SHP77 treated with DMSO at 0.1 percent for 48 hours (cell line): ENCODE measurements at regions not wholly inside any gene's neighbourhood (a gene's known extent, or its start where the extent isn't known, plus 50 kb on each side); places are given as distances from the start of the nearest gene placed in this dataset.

Experiments
- DNase-seq: peaks from one replicate; lab custom pipeline; 2025; lab: John Stamatoyannopoulos, UW

DNA sequence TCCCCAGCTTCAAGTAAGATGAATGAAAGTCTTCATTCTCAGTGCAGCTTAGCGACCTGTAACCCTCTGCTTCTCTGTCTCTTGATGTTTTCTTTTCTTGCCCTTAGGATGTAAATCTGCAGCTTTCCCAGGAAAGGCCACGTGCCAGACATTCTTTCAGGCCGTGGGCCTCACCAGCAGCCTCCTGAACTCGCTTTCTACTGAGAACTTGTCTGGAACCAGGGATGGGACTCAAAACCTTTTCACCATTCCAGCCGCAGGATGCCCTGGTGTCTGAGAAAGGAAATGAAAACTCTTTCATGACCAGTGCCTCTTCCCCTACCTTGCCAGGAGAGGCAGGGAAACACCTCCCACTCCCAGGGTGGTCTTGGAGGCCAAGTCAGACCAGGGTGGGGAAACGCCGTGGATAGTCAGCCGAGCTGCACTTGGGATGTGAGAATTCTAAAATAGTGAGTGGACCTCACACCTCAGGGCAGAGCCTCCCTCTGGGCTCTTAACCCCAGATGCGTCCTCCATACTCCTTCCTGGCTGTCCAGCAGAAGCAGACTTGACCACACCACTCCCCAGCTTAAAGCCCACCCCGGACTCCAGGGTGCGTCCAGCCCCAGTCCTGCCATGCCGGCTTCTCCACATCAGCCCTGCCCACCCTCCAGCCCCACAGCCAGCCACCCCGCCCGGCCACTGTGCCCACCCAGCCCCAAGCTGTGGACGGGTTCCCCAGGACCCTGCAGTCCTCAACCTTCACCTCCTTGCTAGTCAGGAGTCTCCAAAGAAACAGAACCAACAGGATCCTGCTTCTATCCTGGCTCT lies 115.5 kb downstream of the TWIST2 start:
- DNase-seq: no peak

DNA sequence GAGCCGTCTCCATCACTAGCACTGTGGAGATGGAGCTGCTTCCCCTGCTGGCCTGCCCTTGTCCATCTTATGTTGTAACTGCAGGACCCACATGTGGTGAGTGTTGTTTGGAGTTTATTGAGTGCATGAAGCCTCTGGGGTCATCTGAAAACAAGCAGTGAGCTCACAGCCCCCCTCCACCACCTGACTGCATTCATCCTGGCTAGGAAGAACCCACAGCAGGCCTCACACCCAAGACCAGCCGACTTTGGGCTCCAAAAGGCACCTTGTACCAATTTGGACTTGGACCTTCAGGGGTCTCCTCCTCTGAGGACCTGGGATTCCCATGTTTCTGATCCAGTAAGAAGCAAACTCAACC lies 116.1 kb downstream of the TWIST2 start:
- no peak for DNase-seq

DNA sequence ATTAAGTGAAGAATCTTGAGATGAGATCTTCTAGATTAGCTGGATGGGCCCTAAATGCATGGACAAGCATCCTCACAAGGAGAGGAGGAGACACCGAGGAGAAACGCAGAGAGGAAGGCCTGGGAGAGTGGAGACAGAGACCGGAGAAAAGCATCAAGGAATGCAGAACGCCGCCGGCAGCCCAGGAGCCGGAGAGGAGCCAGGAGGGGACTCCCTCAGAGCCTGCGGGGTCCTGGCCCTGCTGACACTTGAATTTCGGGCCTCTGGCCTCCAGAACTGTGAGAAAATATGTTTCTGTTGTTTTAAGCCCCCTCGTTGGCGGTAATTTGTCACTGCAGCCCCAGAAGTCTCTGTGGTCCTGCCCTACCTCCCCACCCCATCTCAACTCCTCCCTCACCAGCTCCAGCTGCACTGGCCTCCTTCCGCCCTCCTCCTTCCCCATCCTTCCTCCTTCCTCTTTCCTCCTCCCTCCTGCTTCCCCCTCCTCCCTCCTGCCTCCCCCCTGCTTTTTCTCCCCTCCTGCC lies 116.7 kb downstream of the TWIST2 start:
- DNase-seq: no peak

DNA sequence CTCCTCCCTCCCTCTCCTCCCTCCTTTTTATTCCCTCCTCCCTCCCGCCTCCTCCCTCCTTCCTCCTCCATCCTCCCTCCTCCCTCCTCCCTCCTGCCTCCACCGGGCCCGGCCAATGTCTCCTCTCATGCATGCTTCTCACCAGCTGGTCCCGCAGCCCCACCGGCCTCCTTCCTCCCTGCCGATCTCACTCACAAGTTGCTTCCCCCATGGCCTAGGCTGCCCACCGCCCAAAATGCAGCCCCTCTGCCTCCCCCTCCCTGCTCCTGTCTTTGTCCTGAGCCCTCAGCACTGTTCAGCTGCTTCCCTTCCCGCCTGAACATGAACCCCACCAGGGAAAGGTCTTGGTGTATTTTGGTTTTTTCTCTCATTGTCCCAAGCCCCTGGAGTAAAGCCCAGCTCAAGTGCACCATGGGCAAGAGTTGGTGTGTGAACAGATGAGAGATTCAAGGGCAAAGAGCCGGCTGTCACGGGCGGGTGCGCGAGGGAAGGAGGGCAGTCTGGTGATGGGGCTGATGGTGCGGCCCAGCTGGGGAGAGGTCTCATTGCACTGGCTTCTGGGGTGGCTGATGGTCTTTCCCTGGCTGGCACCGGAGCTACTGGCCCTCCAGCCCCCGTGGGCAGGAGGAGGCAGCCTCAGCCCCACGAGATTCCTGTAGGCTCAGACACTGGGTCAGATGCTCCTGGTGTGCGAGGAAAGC lies 117.6 kb downstream of the TWIST2 start:
- no peak for DNase-seq

DNA sequence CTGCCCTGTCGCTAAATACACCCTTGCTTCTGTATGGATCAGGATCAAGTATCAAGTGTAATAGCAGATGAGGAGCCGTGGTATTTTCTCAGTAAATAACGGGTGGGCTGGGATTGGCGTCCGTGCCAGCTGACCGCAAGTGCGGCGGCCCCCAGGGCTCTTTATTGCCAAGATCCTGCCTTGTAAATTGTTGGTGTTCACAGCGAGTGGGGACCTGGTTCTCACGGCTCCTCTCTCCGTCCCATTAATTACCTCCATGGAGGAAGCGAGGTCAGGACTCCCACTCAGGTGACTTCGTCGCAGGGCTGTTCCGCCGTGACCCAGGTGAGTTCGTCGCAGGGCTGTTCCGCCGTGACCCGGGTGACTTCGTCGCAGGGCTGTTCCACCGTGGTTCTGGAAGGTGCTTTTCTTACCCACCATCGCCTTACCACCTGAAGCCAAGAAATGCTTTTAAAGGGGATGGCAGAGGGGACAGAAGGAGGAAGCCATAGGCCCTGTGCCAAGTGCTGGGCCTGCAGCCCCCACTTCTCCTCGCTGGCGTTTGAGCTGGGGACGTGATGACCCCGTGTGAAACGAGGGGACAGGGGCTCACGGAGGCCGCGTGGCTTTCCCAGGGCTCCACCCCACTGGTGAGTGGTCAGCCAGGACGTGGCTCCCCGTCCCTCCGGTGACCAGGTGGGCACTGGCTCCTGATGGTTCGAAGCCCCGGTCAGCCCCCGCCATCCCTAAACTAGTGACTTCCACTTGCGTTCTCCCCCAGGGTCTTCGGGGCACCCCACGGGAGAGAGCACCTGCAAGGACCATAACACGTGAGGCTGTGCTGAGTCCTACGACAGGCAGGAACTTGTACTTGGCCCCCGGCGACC lies 118.4 kb downstream of the TWIST2 start:
- DNase-seq: no peak

DNA sequence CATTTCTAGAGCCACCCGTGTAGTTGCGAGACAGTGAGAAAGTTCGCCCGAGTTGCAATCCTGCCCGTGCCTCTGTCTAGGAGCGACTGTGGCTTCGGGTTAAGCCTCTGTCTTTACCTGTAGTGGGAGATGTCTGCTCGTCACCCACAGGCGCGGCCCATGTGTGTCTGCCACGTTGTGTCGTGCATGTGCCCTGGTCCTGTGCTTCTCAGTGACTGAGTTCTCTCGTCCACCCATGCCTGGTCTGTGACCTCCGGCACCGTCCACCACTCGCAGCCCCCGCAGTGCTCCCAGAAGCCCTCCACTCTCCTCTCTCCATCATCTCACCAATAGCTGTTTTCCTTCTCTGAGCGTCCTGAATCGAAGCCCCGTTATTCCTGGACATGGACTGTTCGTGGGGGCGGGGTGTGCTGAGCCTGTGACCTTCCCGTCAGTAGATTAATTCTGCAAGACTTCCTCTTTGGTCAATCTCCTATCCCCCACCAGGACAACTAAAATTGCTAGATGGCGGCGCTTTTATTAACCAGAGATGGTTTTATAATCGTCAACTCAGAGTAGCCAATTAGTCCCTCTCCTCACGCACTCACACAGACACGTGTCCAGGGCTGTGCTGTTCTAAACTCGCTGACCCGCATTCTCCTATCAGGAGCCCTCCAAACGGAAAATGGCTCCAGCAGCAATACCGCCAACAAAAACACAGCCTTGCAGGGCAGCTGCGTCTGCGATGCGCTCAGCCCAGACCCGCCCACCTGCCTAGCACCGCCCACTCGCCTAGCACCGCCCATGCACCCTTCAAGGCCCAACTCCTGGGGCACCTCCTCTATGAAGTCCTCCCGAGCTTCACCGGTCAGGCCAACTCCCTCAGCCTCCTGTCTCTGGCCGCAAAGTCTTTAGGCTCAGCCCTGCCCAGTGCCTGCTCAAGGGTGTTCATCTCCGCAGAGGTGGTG lies 119.4 kb downstream of the TWIST2 start:
- no peak for DNase-seq

DNA sequence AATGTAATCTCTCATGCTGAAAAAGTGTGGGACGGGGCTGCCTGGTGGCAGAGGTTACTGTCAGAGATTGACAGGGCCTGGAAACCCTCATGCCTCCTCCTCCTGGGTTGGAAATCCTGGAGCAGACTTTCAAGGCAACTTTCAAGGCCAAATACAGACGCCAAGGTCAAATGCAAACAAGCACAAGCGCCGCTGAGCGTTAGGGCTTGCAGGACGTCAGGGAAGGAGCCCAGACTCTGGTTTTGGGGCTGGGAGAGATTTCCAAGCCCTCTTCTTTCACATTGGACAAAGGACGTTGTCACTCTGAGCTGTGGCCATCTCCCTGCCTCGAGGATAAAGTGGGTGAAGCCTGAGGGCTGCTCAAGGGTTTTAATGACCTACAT lies 120.1 kb downstream of the TWIST2 start:
- no peak for DNase-seq

DNA sequence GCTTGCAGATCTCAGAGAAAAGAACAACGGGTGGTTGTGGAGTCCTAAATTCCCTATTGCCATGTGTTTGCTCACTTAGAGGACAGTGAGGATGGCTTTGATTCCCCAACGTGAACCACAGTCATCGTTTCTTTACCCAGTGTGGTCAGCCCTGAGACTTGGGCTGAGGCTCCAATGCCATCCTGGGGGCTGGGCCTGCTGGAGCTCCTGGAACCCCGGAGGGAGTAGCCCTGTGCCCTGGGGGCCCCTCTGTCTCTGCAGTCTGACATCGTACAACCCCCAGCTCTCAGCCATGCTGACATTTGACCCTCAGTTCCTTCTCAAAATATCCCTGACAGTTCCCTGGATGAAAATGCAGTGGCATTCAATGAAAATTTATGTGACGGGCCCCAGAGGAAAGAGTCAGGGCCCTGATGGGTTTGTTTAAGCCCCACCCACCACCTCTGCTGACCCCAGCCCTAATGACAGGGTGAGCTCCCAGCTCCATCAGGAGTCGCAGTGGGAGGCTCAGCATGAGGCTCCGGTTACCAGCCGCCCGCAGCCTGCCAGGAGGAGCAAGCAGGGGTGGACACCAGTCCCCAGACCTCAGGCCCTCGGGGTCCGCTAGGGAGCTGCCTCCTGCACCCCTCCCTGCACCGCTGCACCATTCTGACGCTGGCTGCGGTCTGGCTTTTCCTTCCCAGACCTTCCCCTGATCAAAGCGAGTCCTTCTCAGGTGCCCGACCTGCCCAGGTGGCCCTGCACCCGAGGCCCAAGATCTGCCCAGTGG lies 120.9 kb downstream of the TWIST2 start:
- no peak for DNase-seq

DNA sequence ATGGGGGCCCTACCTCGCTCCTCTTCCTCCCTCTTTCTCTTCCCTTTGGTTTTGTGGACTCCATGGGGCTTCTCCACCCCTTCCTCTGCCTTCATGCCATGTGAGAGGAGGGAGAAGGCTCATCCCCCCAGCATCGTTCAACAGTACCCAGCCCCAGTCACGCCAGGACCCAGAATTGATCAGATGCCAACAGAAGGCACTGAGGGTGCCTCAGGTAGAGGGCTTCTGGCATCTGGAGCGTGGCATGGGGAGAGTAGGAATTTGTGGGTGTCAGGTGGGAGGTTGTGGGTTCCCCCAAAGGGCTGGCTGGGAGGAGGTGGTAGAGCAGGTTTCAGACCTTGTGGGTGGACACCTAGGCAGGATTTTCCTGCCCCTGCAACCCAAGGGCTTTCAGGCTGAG lies 122.0 kb downstream of the TWIST2 start:
- no peak for DNase-seq

DNA sequence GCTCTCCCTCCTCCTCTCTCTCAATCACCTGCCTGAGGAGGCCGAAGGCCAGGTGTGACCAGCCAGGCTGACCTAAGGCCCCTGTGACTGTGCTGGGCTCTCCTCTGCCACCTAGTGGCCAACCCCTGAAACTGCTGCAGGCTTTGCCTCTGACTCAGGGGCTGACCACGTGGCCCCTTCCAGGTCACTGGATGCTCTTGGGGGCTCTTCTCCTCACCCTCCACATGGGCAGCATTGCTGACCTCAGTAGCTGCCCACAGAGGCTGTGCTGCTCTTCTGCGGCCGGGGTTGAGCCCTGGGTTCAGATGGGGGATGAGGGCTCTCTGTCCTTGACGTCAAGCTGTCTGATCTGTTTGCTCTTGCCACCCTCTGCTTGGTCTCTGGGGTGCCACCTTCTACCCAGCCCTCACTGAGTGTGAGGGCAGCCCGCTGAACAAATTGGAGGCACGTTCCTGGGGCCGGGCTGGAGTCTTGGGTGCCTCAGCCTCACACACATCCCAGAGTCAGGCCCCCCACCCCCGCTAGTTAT lies 122.7 kb downstream of the TWIST2 start:
- peak; percentile 25 for DNase-seq

DNA sequence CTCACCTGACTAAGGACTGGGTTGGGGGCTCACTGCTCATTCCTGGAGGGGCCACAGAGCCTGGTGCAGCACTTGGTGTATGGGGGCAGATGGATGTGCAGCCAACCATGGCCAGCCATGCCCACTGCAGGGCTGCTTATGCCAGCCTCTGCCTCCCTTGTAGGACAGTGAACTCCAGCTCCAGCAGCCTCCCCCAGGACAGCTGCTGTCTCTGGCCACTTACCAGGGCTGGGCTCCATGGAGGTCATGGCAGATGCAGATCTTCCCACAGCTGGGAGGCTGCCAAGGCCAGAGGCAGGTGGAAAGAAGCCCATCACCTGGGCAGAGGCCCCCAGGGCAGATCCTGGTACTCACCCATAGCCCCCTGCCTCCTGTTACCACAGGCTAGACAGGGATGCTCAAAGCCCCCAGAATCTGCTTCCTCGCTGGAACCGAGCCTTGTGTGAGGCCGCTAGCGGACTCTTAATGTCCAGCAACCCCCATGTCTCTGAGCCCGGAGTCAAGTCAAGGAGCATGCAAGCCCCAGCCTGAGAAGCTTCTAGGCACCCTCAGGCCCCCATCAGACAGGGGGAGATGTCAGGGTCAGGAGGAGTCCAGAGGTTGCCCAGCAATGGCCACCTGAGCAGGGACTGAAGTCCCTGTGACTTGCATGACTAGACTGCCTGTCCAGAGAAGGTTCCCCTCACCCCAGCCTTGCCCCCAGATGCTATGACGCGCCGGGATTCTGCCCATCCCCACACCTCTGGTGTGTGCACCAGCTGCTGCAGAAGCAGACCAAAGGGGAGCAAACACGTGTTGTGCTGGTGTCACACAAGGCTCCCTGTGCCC lies 123.6 kb downstream of the TWIST2 start:
- no peak for DNase-seq

DNA sequence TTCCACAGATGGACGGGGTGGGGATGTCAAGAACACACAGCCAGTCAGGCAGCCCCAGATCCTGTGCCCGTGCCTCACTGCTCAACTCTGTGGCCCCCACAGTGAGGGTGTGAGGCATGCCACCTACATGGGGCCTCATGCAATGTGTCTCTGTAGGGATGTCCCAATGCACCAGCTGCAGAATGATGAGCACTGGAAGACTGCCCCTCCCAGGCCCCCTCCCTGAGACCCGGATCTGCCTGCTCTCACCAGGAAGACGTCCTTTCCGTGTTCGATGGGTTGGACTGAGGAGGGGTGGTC lies 124.2 kb downstream of the TWIST2 start:
- no peak for DNase-seq

DNA sequence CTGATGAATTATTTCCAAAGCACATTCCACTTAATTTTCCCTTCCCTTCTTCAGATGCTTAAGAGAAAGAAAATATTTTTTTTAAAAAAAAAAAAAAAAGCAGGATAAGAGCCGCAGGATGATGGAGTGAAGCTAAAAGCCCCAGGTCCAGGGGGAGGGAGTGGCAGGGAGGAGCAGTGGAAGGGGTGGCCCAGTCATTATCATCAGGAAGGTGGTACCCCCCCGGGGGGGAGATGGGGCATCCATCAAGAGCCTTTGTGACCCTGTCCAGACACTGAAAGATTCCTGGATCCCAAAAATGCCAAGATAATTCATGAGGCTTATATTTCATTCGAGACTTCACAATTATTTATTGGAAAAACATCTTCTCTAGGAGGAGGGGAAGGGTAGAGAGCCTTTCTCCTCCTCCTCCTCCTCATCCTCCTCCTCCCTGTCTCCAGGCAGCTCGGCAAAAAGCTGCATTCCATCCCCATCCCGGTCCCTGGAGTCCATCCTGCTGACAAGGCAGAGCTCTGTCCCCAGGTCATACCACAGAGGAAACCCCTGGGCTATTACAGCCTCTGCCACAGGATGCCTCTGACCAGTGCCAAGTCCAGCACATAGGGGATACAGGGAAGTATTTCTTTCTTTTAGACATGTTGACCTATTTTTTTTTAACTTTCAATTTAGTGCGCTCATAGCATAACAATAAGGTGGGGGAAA lies 125.3 kb downstream of the TWIST2 start:
- no peak for DNase-seq

DNA sequence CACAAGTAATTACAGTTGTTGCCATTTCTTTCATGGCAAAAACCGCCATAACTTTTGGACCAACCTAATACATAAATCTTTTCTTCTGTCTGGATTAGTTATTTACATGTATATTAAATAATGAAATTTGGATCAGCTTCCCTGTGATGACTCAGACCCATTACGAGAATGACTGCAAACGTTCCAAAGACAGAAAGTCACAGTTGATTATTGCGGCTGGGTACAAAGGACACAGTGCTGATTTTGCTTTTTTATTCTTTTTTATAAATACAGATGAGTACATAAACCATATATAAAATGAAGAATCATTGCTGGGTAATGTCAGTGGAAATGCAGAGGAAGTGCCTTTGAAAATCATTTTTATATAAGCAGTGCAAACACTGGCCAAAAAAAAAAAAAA lies 126.2 kb downstream of the TWIST2 start:
- DNase-seq: no peak

DNA sequence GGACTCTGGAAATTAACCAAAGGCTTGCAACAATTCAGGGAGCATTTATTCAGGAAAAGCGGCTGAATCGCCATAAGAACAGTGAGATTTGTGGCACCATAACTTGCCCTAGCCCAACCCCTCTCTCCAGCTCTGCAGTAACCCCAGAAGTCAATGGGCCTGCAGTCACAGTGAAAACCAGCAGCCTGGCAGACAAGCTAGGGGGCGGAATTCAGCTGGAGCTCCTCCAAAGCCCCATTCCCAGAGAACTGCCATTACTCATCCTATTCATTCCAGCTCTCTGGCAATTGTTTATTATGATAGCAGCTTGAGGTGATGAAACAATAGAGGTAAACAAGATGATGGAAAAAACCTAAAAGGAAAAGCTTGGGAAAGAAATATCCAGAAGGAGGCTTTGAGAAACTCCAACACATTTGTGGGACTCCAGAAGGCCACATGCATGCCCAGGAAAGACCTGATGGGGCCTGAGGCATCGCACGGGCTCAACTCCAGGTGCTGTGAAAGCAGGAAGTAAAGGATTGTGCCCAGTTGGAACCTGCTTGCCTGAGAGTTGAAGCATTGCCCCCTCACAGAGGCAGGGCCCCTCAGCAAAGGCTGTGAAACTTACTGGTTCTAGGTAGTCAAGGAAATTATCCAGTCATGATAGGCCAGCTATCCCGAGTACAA lies 126.7 kb downstream of the TWIST2 start:
- DNase-seq: no peak

DNA sequence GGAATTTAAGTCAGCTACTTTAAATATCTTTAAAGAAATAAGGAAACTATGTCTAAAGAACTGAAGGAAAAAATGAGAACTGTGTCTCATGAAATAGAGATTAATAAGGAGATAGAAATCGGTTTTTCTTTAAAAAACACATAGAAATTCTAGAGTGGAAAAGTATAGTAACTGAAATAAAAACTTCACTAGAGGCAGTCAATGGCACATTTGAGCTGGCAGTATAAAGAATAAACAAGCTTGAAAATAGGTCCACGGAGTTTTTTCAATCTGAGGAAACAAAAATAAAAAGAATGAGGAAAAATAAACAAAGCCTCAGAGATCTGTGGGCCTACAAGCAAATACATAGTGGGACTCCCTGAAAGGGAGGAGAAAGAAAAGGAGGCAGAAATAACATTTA lies 127.5 kb downstream of the TWIST2 start:
- DNase-seq: no peak

DNA sequence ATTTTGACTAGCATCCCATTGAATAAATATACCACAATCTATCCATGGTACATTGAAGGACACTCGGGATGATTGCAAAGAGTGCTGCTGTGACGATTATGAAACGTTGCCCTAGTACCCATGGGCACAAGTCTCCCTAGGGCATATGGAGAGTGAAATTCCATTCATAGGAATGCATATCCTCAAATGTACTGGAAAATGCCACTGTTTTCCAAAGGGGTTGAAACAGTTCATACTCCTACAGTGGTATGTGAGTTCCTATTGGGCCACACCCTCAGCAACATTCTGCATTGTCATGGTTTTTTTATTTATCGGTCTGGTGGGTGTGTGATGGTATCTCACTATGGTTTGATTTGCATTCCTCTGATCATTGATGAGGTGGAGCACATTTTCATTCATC lies 130.6 kb downstream of the TWIST2 start:
- DNase-seq: no peak

DNA sequence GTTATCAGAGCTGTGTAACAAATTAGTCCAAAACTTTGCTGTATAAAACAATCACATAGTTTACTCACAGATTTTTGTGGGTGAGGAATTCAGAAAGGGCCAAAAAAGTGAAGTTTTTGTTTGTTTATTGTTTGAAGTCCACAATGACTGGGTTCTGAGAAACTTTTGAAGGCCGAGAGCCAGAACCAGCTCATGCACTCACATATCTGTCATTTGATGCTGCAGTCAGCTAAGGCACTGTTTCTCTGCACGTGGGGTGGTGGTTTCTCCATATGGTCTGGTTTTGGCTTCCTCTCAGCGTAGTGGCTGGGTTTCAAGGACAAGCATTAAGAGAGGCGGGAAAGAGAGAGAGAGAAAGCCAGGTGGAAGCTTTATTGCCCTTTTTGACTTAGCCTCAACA lies 131.8 kb downstream of the TWIST2 start:
- no peak for DNase-seq
